ENCODE measurements at regions not wholly inside any gene's neighbourhood (a gene's known extent, or its start where the extent isn't known, plus 50 kb on each side); places are given as distances from the start of the nearest gene placed in this dataset.

DNA sequence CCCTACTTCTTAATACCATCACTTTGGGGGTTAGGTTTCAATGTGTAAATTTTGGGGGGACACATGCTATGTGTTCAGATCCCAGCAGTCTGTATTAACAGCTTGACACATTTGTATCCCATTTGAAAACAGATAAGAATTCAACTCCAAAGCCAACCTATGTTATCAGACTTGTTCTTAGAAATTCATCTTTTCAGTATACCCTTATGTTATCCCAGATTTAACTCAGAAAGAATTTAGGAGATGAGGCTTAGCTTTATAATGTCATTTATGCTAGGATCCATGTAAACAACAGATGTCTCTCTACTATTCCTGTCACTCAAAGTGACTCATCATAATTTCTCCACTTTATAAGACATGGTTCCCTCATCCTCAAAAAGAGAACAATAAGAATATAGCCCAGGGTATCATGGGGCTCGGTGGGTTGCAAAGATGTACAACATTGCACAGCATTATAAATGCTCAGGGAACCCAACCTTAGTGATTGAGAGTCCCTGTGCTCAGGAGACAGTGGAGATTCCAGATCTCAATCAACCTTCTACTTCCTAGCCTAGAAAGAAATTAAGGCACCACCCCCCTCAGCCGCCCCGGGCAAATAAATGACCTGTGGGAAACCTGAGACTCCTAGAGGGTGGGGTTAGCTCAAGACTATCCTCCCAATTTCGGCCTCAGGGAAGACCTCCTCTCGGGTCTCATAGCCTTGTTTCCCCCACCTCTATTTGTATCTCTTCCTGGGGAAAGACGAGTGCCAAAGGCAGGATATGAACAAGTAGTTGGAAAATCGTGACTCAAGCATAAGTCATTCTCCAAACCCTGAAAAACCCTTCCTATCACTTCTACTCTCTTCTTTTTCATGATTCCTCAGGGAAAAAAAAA lies 265.1 kb upstream of the CAMK1G start:
- no peak for DNase-seq

DNA sequence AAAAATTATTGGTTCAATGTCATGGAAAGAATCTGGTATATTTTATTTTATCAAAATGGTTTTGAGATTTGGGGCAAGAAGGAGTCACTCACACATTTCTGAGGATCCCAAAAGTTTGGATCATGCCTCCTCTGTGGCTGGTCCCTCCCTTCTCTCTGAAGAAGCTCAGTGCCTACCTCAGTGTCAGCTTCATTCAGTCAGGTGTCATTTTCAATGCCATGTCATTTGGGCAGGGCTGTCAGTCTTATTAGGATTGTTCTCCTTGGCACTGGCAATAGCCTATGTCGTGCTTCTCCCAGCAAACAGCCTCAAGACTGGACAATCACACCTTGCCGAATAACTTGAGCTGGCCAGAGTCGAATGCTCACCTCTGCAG lies 264.5 kb upstream of the CAMK1G start:
- DNase-seq = no peak

DNA sequence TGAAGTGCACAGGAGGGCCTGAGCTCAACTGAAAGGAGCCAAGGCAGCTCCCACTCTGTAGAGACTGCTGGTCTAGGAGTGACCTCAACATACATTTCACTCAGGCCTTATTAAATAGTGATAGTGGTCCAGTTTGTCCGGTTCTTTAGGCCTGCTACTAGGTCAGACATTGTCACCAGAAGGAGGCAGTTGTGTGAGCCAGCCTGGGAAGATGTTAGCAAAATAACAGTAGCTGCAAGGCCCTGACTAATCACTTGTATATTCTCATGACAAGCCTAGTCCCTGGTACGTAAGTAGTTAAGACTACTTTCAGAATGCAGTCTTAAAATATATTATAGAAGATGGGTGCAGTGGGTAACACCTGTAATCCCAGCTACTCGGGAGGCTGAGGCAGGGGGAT lies 264.0 kb upstream of the CAMK1G start:
- DNase-seq = no peak

DNA sequence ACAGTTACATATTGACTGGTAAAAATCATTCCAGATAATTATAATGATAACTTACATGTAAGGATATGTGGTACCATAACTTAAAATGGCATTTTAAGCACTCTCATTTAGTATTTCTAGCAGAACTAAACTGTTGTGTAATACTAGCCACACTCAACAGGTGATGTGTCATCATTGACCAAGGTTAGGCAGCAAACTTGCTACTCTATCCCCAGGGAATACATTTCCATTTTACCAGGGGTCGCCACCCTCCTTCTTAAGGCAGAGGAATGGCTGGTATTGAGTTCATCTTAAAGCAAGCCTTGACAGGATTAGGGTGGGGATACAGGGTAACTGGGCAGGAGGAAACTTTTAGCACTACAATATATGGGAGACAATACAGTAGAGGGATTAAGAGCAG lies 259.8 kb upstream of the CAMK1G start:
- no peak for DNase-seq

DNA sequence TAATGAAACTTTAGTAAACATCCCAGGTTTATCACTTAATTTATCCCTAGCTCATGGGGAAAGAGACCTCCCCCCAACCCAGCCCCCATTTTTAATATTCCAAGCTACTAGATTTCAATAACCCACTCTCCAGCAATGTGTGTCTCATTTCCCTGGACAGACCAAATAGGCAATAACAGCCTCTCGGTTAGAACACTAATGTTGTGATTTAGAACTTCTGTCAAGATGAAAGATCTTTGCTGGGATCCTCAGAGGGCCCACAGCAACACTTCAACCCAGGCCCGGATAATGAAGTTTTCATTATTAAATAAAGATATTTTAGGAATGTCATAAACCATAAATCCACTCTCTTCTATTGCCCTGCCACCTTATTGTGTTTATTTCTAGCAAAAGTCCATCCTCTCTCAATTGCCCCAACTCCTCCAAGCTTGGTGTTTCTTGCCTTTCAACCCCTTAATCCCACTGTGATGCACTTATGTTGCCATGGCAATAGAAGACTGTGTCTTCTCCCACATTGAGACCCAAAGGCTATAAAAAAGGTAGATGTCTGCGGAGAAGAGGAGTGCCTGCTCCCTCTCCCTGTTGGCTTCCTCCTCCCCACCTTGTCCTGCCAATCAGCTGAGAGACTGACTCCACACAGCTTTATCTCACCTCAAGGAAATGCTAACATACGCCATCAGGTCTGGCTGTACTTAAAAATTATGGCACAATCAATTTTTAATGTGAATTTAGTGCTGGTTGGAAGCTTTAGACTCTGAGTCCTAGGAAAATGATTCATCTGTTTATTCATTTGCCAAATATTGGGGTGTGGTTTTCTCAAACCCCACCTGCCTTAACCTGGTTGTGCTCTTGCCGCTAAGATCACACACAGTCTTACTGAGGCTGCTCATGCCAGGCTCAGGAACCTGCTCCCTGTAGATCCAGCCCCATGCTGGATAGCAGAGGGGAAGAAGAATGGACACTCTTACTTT lies 258.3 kb upstream of the CAMK1G start:
- DNase-seq = no peak

DNA sequence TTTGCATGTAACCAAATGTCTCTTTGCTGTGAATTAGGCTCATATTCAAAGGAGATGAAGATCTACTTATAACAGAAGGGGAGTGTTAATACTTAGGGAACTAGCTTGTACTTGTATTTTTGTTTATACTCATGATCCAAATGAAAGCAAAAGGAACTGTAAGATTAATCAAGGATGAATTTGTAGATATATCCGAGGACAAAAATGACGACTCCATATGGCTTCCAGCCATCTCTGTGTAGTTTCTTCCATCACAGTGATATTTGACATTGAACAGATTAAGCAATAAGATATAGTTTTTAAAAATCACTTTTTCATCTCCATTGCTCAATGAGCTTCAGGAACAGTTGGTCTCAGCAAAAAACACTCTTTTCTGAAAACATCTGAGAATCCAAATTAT lies 257.4 kb upstream of the CAMK1G start:
- no peak for DNase-seq

DNA sequence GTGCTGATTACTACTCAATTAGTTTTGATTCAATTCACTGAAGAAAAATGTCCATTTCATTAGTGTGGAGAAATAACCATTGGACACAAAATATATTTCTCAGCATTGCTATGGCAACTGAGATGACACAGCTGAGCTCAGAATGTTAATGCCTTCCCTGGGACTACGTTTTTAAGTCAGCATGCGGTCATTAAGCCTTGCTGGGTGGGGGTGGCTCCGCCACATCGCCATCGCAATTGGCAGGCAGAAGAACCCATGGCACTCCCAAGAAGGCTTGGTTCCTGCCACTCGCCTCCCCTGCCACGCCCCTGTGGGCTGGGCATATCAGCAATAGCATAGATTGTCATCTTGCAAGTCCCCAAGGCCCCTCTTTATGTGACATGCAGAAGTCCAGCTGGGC lies 256.7 kb upstream of the CAMK1G start:
- DNase-seq = no peak

DNA sequence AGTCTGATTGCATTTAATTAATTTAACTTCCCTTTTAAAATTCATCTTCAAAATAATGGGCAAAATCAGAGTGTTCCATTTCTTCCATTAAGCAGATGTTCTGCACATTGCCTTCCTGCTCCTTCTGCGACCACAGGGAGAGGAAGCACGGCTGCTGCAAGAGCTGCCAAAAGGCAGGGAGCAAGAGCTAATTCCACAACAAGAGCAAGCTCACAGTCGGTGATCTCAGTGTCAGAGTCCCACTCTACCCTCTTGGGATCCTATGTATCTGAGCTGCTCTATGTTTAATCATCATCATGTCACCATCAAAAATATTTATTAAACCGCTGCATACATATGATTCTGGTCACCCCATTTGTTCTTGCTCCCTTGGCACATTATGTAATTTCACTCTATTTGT lies 255.3 kb upstream of the CAMK1G start:
- no peak for DNase-seq

DNA sequence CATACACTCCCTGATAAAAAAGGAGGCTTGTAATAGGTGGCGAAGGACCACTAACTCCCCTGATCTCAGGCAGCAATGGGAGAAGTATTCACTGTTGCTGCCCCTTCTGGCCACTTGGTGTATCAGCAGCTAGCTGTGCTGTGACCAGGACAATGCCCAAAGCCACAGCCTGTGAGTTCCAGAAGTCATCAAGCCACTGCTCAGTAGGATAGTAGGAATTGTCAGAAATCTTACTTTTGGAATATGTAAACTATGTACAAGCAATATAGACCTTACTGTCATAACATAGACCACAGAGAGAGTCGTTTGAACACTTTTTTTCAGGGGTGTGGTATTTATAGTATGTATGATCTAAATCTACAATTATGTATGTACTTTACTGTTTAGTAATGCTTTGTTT lies 248.3 kb upstream of the CAMK1G start:
- no peak for DNase-seq

DNA sequence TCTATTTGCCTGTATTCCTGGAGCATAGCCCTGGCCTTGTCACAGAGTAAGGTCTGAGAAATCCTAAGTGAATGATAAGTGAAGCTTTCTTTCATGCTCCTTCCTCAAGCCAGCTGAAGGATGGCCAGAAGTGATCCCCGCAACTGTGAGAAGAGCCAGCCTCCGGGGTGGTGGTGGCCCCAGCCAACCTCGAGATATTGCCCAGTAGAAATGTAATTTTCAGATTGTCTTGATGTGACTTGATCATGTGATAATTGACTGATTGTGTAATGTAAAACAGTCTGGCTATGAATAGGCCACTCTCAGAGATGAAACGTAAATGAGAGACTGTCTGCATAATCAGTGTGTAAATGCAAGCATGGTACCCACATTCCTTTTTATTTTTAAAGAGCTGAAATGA lies 242.4 kb upstream of the CAMK1G start:
- DNase-seq = no peak

DNA sequence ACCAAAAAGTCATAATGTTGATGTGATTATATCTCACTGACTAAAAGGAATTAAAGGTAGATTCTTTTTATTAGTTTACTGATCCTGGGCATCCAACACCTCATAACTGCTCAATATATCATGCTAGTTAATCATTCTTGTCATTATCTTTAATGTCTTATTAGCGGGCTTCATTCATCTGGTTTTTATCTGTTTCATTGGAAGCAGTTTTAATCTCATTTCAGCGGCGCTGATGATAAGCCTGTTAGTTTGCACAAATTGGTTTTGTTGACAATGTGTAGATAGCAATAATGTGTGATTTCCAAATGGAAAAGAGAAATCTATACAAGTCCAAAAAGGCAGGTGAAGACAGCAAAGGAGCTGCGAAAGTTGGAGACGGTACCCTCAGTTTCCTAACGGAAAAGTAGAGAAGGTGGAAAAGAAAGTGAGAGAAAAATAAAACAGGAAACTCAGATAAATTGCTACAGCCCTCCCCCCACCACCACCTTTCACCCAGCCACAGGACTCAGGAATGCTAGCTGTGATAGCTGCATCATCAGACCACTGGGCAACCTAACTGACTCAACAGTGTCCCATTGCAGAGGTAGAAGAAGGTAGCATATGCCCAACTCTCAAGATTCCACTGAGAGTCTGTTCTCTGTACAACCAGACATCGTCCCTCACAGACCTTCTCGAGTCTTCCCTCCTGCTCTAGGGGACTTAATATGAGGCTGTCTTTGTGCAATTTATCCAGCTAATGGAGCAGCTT lies 241.7 kb upstream of the CAMK1G start:
- DNase-seq = no peak

DNA sequence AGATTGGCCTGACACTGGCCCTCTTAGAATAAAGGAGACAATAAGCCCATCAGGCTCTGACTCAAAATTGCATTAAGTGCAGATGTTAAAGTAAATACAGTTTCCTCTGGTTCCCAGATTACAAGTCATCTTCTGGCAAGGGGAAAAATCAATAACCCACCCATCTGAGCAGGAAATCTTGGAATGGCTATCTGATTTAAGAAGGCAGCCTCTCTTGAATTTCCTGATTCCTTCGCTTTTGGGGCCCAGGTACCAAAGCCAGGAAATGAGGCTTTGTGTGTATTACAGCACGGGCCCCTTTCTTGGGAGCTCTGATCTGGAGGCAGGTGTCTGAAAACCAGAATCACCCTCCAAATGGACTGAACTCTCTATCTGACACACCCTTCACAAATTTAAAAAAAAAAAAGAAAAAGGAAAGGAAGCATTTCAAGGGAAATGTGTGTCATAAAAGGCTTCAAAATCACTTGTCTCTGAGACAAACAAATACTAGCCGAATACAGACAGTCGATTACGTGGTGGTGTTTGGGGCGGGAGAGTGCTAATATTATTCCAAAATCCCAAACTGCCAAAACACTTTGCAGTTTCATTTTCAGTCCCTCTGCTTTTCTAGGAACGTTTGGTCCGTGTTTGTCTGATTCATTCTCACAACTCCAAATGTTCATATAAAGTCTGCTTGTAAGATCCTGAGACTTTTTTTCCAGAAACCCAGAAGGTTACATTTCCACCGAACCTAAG lies 240.9 kb upstream of the CAMK1G start:
- no peak for DNase-seq

DNA sequence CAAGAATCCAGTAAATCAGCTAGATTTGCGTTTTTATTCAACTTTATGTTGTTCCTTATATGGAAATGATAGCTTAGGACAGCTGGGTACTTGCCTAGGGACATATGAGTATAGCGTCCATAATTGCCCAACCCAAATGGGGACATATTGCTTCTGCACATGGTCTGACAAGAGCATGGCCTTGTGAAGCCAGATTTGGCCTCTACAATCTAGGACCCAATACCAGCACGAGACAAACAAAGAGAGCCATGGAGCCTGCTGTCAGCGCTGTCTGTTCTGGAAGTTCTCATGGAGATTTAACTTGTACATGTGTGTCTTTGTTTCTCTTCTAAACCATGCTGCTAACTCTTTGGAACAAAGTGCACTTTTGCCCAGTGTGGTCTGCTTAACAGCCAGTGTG lies 240.0 kb upstream of the CAMK1G start:
- no peak for DNase-seq

DNA sequence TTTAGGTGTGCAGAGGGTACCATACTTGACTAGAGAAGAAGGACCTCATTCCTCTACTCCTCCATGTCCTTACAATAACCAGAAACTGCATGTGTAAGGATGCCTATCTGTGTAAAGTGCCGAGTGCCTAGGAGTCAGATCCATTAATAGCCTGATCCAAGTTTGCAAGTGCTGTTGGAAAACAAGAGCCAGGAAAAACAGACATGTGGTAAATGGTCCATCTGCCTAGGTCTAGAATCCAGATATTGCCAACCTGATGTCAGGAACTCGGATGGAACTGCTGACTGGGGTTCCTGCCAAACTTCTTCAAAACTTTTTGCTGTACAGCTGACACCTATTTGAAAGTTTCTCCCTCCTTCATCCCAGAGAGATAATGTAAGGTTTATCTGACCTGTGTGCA lies 239.4 kb upstream of the CAMK1G start:
- no peak for DNase-seq

DNA sequence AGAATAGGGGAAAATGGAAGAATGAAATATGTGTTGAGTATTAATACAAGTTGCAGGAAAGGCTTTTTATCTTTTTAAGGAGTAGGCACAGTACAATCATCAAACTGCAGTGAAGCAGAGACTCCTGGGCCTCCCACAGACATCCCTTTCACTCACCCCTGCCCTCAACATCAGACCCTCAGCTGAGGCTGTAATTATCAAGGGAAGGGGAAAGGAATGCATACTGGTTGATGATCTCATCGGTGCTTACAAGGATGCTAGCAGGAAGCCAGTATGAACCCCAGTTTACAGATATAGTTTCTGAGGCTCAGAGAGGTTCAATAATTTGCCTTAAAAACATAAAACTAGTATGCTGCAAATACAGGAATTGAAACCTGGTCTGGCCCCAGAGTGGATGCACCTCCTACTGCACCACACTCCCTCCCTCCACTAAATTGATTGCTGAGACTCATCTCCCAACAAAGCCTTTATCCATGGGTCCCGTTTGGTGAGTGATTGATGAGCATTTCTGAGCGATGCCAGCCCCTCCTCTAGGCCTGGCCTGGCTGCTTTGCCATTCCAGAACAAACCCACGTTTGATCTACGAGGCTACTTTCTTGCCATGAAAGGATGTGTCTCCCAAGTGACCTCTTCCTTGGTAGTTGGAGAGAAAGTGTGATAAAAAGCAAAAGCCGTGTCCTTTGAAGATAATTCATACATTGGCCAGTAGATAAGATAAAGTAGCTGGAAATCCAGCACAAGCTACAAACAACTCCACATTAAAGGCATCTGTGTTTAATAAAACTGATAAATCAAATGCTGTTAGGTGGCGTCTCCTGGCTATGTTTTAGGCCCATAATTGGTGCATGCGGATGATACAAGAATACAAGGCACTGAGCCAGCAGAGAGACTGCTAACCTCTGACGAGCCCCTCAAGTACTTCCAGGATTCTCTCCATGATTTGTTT lies 233.9 kb upstream of the CAMK1G start:
- DNase-seq = no peak

DNA sequence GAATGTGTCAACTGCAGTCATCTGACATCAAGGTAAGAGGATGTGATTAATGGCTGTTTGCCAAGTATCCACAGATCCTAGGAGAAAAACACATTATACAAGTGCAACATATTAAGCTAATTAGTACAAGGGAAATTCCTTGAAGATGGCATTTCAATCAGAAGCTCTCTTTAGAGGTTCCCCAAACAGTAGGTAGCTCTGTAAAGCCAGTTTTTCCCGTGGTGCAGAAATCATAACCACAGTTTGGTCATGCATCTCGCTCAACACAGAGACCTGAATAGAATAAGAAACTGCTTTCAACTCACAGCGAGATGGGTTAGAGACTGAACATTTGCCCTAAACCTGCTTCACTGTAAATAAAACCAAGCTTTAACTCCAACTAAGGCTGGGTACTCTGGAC lies 230.5 kb upstream of the CAMK1G start:
- no peak for DNase-seq

DNA sequence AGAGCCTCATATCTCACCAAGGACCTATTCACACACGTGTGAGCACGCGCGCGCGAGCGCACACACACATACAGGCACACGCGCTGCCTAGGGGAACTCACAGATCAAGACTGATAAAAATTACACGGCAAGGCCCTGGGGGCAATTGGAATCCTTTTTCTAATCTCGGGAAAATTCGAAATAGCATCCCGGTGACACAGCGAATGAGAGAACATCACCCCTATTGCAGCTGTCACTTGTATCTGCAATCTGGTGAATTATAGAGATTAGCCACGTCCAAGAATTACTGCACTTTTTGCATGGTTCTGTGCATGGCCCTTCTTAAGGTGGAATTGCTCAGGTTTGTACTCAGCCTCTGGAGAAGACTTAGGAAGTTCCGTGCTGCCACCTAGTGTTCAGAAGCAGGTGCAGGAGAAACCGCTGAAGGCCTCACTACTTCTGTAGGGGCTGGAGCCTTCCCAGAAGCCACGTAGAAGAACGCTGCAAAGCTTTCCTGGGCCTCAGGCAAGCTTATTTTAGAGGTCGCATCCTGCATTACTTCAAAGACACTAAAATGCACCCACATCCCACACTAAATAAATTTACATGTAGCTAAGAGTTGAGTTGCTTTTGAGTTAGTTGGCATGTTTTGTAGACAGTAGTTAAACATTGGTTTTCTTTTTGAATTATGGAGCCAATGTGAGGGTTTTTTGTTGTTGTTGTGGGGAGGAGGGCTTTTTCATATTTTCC lies 229.2 kb upstream of the CAMK1G start:
- peak; percentile 42 for DNase-seq

DNA sequence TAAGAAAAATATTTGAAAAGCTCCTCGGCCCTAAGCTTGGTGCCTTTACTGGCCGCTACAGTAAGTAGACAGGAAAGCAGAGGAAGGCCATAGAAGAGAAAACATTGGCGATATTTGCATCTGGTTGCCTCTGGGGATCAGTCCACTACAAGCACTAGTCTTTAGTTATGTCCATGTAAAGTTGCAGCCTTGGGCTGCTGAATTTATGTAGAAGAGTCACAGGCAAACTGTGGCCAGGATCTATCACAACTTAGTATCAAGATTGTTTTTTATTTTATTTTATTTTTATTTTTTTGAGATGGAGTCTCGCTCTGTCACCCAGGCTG lies 228.7 kb upstream of the CAMK1G start:
- DNase-seq = no peak

DNA sequence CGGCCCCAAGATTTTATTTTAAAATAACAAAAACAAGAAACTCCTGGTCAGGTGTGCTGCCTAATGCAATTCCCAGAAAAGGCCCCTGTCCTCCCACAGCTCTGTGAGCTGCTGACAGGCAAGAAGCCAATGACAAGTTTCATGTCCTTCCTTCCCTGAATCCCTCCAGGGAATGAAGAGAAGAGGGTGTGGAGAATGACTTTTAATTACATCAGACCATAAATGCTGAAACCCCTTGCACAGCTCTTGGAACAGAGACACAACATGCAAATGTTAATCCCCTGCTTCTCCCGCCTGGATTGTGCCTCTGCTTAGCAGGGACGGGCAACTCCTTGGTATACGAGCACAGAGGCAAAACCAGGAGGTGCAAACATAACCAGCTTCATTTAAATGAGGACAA lies 228.1 kb upstream of the CAMK1G start:
- DNase-seq = no peak

DNA sequence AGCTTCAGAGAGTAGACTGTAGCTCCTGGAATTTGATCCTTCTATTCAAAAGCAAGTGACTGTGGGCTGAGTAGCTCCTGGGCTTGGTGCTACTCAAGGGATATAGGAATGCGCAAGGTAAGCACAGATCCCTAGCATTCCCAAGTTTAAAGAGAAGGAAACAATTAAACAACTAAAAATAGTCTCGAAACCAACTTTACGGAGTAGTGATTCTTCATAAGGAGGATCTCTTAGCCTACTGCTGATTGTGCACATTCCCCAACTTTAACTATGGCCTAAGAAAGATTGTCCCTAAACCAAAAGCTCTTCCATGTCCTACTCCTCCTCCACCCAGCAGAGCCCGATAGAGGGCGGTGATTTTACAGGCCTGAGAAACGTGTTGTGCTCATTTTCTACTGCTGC lies 226.5 kb upstream of the CAMK1G start:
- DNase-seq = no peak

DNA sequence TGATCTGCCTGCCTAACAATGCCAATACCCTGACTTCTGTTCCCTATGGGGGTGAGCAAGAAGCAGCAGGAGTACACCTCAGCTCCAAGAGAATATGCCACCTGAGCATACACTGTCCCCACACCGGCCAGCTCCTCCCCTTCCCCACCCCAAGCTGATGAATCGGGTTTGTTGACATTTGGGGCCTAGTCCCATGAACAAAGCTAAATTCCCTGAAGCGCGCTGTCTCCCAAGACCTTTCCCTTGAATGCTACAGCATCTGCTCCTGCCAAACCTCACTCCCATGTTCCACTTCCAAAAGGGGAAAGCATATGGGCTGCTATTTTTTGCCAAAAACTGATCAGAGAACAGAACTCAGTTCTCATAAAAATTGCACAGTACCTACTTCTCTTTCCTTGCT lies 220.4 kb upstream of the CAMK1G start:
- no peak for DNase-seq

Data from NCI-H187 treated with DMSO at 0.1 percent for 48 hours (cell line).